ENCODE measurements at regions not wholly inside any gene's neighbourhood (a gene's known extent, or its start where the extent isn't known, plus 50 kb on each side); places are given as distances from the start of the nearest gene placed in this dataset.

DNA sequence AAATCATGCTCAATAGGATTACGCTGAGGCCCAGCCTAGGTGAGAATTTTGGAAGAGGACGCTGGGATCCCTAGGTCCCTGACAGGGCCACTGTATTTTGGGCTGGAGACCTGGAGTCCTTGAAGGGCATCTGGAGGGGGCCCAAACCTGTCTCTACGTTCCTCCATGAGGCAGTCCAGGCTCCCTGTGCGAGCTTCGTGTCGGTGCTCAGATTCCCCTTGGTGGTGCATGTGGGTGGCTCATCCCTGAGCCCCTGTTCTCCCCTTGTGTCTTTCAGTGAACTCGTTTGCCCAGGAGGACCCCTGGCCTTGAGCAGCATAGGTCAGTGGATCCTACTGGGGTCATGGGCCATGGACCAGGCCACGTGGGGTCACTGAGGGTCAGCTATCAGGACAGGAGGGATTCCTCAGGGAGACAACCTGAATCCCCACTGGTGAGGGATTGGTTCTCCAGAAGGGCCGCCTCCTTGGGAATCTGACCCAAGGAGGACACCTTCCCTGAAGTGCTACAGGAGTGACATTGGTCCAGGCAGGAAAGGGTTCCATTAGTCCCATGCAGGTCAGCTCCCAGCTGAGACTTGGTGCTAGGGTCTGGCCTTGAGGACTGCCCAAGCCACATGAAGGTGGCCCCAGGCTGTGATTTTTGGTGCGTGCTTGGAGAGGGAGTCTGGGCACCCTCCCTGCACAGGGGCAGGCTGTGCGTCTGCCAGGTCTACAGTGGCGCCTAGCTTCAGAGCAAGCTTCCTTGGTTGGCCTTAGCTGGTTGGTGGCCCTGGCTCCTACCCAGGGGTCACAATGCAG, 229.8 kb downstream of the SNRPN start:
- H3K4me3 ChIP-seq (ENCODE audit: low read length), result no peak overlapping the region
- no peak overlapping the region for H2AFZ ChIP-seq (ENCODE audit: low read depth, low read length)
- no peaks in the 10 kb centered on the region for H3K27me3 ChIP-seq (ENCODE audit: insufficient read depth, low read depth, low read length)
- no peak overlapping the region for H3K4me2 ChIP-seq (ENCODE audit: low read length)
- TF ChIP-seq EZH2 (IDR thresholded peaks at IDR 0.05; ENCODE audit: borderline replicate concordance, insufficient read depth, low read length, poor library complexity, severe bottlenecking) (no peak), POLR2AphosphoS5 (IDR thresholded peaks at IDR 0.05) (no peak), MXI1 (conservative IDR thresholded peaks at IDR 0.05; ENCODE audit: poor library complexity, severe bottlenecking) (no peak), SMC3 (conservative IDR thresholded peaks at IDR 0.05; ENCODE audit: poor library complexity) (no peak), RAD21 (conservative IDR thresholded peaks at IDR 0.05) (no peak)
- TF ChIP-seq, protein P1, sequence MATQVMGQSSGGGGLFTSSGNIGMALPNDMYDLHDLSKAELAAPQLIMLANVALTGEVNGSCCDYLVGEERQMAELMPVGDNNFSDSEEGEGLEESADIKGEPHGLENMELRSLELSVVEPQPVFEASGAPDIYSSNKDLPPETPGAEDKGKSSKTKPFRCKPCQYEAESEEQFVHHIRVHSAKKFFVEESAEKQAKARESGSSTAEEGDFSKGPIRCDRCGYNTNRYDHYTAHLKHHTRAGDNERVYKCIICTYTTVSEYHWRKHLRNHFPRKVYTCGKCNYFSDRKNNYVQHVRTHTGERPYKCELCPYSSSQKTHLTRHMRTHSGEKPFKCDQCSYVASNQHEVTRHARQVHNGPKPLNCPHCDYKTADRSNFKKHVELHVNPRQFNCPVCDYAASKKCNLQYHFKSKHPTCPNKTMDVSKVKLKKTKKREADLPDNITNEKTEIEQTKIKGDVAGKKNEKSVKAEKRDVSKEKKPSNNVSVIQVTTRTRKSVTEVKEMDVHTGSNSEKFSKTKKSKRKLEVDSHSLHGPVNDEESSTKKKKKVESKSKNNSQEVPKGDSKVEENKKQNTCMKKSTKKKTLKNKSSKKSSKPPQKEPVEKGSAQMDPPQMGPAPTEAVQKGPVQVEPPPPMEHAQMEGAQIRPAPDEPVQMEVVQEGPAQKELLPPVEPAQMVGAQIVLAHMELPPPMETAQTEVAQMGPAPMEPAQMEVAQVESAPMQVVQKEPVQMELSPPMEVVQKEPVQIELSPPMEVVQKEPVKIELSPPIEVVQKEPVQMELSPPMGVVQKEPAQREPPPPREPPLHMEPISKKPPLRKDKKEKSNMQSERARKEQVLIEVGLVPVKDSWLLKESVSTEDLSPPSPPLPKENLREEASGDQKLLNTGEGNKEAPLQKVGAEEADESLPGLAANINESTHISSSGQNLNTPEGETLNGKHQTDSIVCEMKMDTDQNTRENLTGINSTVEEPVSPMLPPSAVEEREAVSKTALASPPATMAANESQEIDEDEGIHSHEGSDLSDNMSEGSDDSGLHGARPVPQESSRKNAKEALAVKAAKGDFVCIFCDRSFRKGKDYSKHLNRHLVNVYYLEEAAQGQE (IDR thresholded peaks at IDR 0.05; ENCODE audit: borderline replicate concordance), result no peak
- TF ChIP-seq, protein P2, sequence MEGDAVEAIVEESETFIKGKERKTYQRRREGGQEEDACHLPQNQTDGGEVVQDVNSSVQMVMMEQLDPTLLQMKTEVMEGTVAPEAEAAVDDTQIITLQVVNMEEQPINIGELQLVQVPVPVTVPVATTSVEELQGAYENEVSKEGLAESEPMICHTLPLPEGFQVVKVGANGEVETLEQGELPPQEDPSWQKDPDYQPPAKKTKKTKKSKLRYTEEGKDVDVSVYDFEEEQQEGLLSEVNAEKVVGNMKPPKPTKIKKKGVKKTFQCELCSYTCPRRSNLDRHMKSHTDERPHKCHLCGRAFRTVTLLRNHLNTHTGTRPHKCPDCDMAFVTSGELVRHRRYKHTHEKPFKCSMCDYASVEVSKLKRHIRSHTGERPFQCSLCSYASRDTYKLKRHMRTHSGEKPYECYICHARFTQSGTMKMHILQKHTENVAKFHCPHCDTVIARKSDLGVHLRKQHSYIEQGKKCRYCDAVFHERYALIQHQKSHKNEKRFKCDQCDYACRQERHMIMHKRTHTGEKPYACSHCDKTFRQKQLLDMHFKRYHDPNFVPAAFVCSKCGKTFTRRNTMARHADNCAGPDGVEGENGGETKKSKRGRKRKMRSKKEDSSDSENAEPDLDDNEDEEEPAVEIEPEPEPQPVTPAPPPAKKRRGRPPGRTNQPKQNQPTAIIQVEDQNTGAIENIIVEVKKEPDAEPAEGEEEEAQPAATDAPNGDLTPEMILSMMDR (IDR thresholded peaks at IDR 0.05; ENCODE audit: poor library complexity, severe bottlenecking), result no peak
- H3K9ac ChIP-seq (ENCODE audit: low read length), result no peak overlapping the region
- H3K9me2 ChIP-seq (ENCODE audit: insufficient read depth, low read length), result no peaks in the 10 kb centered on the region
- H3K36me3 ChIP-seq (ENCODE audit: insufficient read depth, low read length), result no peaks in the 10 kb centered on the region
- H3K27ac ChIP-seq (ENCODE audit: low read length), result no peak overlapping the region
- H3F3A ChIP-seq (ENCODE audit: insufficient read depth, low read length, poor library complexity, severe bottlenecking), result no peaks in the 10 kb centered on the region
- H3K9me3 ChIP-seq (ENCODE audit: low read length), result peaks cover 17% of the 10 kb centered on the region
- no peaks in the 10 kb centered on the region for H3K79me2 ChIP-seq (replicated peaks; ENCODE audit: insufficient read depth, low read length)
- H4K20me1 ChIP-seq (ENCODE audit: insufficient read depth), result no peaks in the 10 kb centered on the region

DNA sequence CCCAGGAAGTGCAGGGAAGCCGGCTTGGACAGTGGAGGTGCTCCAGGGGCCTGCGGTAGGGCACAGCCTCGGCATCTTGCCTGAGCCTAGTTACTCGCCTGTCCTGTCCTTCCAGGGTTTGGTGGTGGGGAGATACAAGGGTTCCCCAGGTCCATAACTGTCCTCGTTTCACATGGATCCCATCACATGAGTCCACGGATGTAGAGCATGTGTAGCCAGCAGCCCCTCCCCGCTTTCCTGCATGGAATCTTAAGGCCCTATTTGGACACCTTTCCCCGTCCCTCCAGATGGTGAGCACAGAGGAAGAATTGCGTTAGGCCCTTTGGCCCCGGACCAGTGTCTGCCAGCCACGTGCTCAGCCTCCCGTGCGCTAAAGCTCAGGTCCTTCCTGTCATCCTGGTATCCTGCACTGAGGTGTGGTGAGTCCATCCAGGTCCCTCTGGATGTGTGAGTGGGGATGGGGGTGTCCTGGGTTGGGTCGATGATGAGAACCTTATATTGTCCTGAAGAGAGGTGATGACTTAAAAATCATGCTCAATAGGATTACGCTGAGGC, 230.4 kb downstream of the SNRPN start:
- H3K9ac ChIP-seq (ENCODE audit: low read length), result no peak overlapping the region
- H3K27me3 ChIP-seq (ENCODE audit: insufficient read depth, low read depth, low read length), result no peaks in the 10 kb centered on the region
- H3K9me3 ChIP-seq (ENCODE audit: low read length), result peaks cover 18% of the 10 kb centered on the region
- TF ChIP-seq, protein P1 (IDR thresholded peaks at IDR 0.05; ENCODE audit: borderline replicate concordance), result no peak
- TF ChIP-seq POLR2AphosphoS5 (IDR thresholded peaks at IDR 0.05) (no peak), RAD21 (conservative IDR thresholded peaks at IDR 0.05) (no peak), MXI1 (conservative IDR thresholded peaks at IDR 0.05; ENCODE audit: poor library complexity, severe bottlenecking) (no peak), TAF1 (IDR thresholded peaks at IDR 0.05; ENCODE audit: low read depth) (no peak), SMC3 (conservative IDR thresholded peaks at IDR 0.05; ENCODE audit: poor library complexity) (no peak), EP300 (conservative IDR thresholded peaks at IDR 0.05; ENCODE audit: poor library complexity, severe bottlenecking) (no peak), EZH2 (IDR thresholded peaks at IDR 0.05; ENCODE audit: borderline replicate concordance, insufficient read depth, low read length, poor library complexity, severe bottlenecking) (no peak)
- TF ChIP-seq, protein P2 (IDR thresholded peaks at IDR 0.05; ENCODE audit: poor library complexity, severe bottlenecking), result no peak
- no peak overlapping the region for H3K4me2 ChIP-seq (ENCODE audit: low read length)
- no peak overlapping the region for H2AFZ ChIP-seq (ENCODE audit: low read depth, low read length)
- H3K79me2 ChIP-seq (replicated peaks; ENCODE audit: insufficient read depth, low read length), result no peaks in the 10 kb centered on the region
- no peaks in the 10 kb centered on the region for H3K9me2 ChIP-seq (ENCODE audit: insufficient read depth, low read length)
- H4K20me1 ChIP-seq (ENCODE audit: insufficient read depth), result no peaks in the 10 kb centered on the region
- H3K4me3 ChIP-seq (ENCODE audit: low read length), result no peak overlapping the region
- H3F3A ChIP-seq (ENCODE audit: insufficient read depth, low read length, poor library complexity, severe bottlenecking), result no peaks in the 10 kb centered on the region
- no peaks in the 10 kb centered on the region for H3K36me3 ChIP-seq (ENCODE audit: insufficient read depth, low read length)
- H3K27ac ChIP-seq (ENCODE audit: low read length), result no peak overlapping the region
